HEK293 (cell line): ENCODE measurements at regions not wholly inside any gene's neighbourhood (a gene's known extent, or its start where the extent isn't known, plus 50 kb on each side); places are given as distances from the start of the nearest gene placed in this dataset.

Source experiments
- CTCF ChIA-PET: fragments of 350-600 bp; formaldehyde crosslinking; extraction: SDS; loops from one replicate; lab custom pipeline; 2021; ENCODE audit warnings: antibody characterized with exemption; lab: Yijun Ruan, JAX
- POLR2A ChIA-PET: fragments of 300-600 bp; formaldehyde crosslinking; extraction: SDS; loops from one replicate; lab custom pipeline; 2020; ENCODE audit warnings: antibody characterized with exemption, inconsistent platforms; lab: Yijun Ruan, JAX
- H3K27ac ChIP-seq: fragments of 200-500 bp; sonication (Bioruptor generic); 2 replicates; pipeline ENCODE4 v1.5.1; 2014; ENCODE audit warnings: low read depth, low read length, control low read depth, inconsistent platforms; ENCODE audit errors: extremely low read depth
- H3K36me3 ChIP-seq, 2 experiments: fragments of 200-500 bp in 1 of 2; sonication (Bioruptor generic) in 1 of 2; 1 replicate in 1 of 2; 2 replicates in 1 of 2; pipeline ENCODE4 v1.5.1; 2014 to 2017; ENCODE audit warnings: inconsistent platforms in 2 of 2, low read length in 2 of 2; ENCODE audit not compliant: control insufficient read depth in 2 of 2, insufficient read depth in 1 of 2
- H3K4me1 ChIP-seq: fragments of 200-500 bp; sonication (Bioruptor generic); 2 replicates; pipeline ENCODE4 v1.5.1; 2014; ENCODE audit warnings: mild to moderate bottlenecking, low read length, inconsistent platforms; ENCODE audit not compliant: control insufficient read depth, insufficient read depth
- H3K4me3 ChIP-seq: 2 replicates; pipeline ENCODE4 v1.5.1; 2011; ENCODE audit warnings: low read depth, mild to moderate bottlenecking, control low read depth, low read length, moderate library complexity
- H3K9me3 ChIP-seq: fragments of 200-500 bp; sonication (Bioruptor generic); 2 replicates; pipeline ENCODE4 v1.5.1; 2014; ENCODE audit warnings: low read depth, low read length, inconsistent platforms; ENCODE audit not compliant: control insufficient read depth, insufficient read depth
- BCL11B ChIP-seq: fragments of 450-650 bp; formaldehyde crosslinking; IDR thresholded peaks from 2 replicates; pipeline ENCODE4 v1.5.1; 2016; ENCODE audit warnings: low read depth, missing biosample characterization, missing genetic modification characterization
- CTCF ChIP-seq: fragments of 450-650 bp; formaldehyde crosslinking; IDR thresholded peaks from 2 replicates; pipeline ENCODE4 v1.5.1; 2016; ENCODE audit warnings: missing biosample characterization, missing genetic modification characterization
- ELK4 ChIP-seq: IDR thresholded peaks from 2 replicates; pipeline ENCODE4 v1.6.1; 2011; ENCODE audit warnings: mild to moderate bottlenecking, low read depth, low read length, borderline replicate concordance
- IKZF3 ChIP-seq: fragments of 450-650 bp; IDR thresholded peaks from 2 replicates; pipeline ENCODE4 v1.5.0; 2018; ENCODE audit warnings: missing biosample characterization, mild to moderate bottlenecking, missing genetic modification characterization, moderate library complexity
- PRDM4 ChIP-seq: fragments of 450-650 bp; formaldehyde crosslinking; IDR thresholded peaks from 2 replicates; pipeline ENCODE4 v1.5.1; 2017; ENCODE audit warnings: missing biosample characterization, missing genetic modification characterization
- TRIM28 ChIP-seq: IDR thresholded peaks from 2 replicates; pipeline ENCODE4 v1.6.1; 2011; ENCODE audit warnings: low read length, control low read depth, borderline replicate concordance
- ZBTB26 ChIP-seq: fragments of 450-650 bp; formaldehyde crosslinking; optimal IDR thresholded peaks from 2 replicates; pipeline ENCODE3; 2016; ENCODE audit warnings: missing biosample characterization, mild to moderate bottlenecking, missing genetic modification characterization
- ZBTB48 ChIP-seq: fragments of 450-650 bp; formaldehyde crosslinking; IDR thresholded peaks from 2 replicates; pipeline ENCODE4 v1.5.1; 2016; ENCODE audit warnings: missing biosample characterization, missing genetic modification characterization
- ZIC2 ChIP-seq: fragments of 450-650 bp; formaldehyde crosslinking; IDR thresholded peaks from 2 replicates; pipeline ENCODE4 v1.5.1; 2016; ENCODE audit warnings: missing biosample characterization, missing genetic modification characterization
- ZNF10 ChIP-seq: fragments of 450-650 bp; formaldehyde crosslinking; IDR thresholded peaks from 2 replicates; pipeline ENCODE4 v1.5.1; 2017; ENCODE audit warnings: missing biosample characterization, missing genetic modification characterization
- ZNF138 ChIP-seq: fragments of 450-650 bp; formaldehyde crosslinking; IDR thresholded peaks from 2 replicates; pipeline ENCODE4 v1.5.1; 2016; ENCODE audit warnings: missing biosample characterization, missing genetic modification characterization, borderline replicate concordance
- ZNF175 ChIP-seq: fragments of 450-650 bp; formaldehyde crosslinking; IDR thresholded peaks from 2 replicates; pipeline ENCODE4 v1.5.1; 2016; ENCODE audit warnings: missing biosample characterization, missing genetic modification characterization
- ZNF2 ChIP-seq: fragments of 450-650 bp; formaldehyde crosslinking; IDR thresholded peaks from 2 replicates; pipeline ENCODE4 v1.5.1; 2016; ENCODE audit warnings: missing biosample characterization, missing genetic modification characterization
- ZNF211 ChIP-seq: fragments of 450-650 bp; formaldehyde crosslinking; IDR thresholded peaks from 2 replicates; pipeline ENCODE4 v1.5.1; 2016; ENCODE audit warnings: low read depth, missing biosample characterization, missing genetic modification characterization
- ZNF223 ChIP-seq: fragments of 450-650 bp; formaldehyde crosslinking; IDR thresholded peaks from 2 replicates; pipeline ENCODE4 v1.5.1; 2016; ENCODE audit warnings: missing biosample characterization, missing genetic modification characterization
- ZNF433 ChIP-seq: fragments of 450-650 bp; formaldehyde crosslinking; IDR thresholded peaks from 2 replicates; pipeline ENCODE4 v1.5.1; 2016; ENCODE audit warnings: missing biosample characterization, missing genetic modification characterization, low read depth
- ZNF521 ChIP-seq: fragments of 450-650 bp; formaldehyde crosslinking; IDR thresholded peaks from 2 replicates; pipeline ENCODE4 v1.5.1; 2017; ENCODE audit warnings: missing biosample characterization, mild to moderate bottlenecking, missing genetic modification characterization
- ZNF580 ChIP-seq: fragments of 450-650 bp; formaldehyde crosslinking; IDR thresholded peaks from 2 replicates; pipeline ENCODE4 v1.5.1; 2016; ENCODE audit warnings: missing biosample characterization, missing genetic modification characterization
- ZNF621 ChIP-seq: fragments of 450-650 bp; formaldehyde crosslinking; IDR thresholded peaks from 2 replicates; pipeline ENCODE4 v1.5.1; 2017; ENCODE audit warnings: missing biosample characterization, missing genetic modification characterization
- ZSCAN16 ChIP-seq: fragments of 450-650 bp; formaldehyde crosslinking; IDR thresholded peaks from 2 replicates; pipeline ENCODE4 v1.5.1; 2016; ENCODE audit warnings: missing biosample characterization, missing genetic modification characterization
- ZXDB ChIP-seq: fragments of 450-650 bp; formaldehyde crosslinking; IDR thresholded peaks from 2 replicates; pipeline ENCODE4 v1.5.1; 2016; ENCODE audit warnings: missing biosample characterization, missing genetic modification characterization

- TF ChIP-seq BCL11B (tag by site-specific recombination): no peak
Measured at GRCh38 chr10:78902815-78903214, 166.0 kb upstream of the ZMIZ1 start (continued).

GRCh38 chr10:78903341-78903940 is 165.3 kb upstream of the ZMIZ1 start:
- no peaks in the 10 kb centered on the region for H3K4me1 ChIP-seq
- H3K9me3 ChIP-seq: no peaks in the 10 kb centered on the region
- TF ChIP-seq PRDM4: no peak
- no peak for TF ChIP-seq ZNF521 (tag by site-specific recombination)
- no peak for TF ChIP-seq ZNF10
- TF ChIP-seq ZNF175 (tag by site-specific recombination): no peak
- no peak for TF ChIP-seq ZSCAN16
- TF ChIP-seq ELK4: no peak
- TF ChIP-seq ZBTB48 (tag by site-specific recombination): no peak
- no peak for TF ChIP-seq ZIC2 (tag by site-specific recombination)
- TF ChIP-seq TRIM28: no peak
- TF ChIP-seq ZNF580 (tag by site-specific recombination): no peak
- TF ChIP-seq ZNF211 (tag by site-specific recombination): no peak
- TF ChIP-seq ZNF433 (tag by site-specific recombination): no peak
- TF ChIP-seq ZNF2 (tag by site-specific recombination): no peak
- TF ChIP-seq CTCF (tag by site-specific recombination): no peak
- TF ChIP-seq ZNF138 (tag by site-specific recombination): no peak
- TF ChIP-seq IKZF3: no peak
- CTCF ChIA-PET: no interaction called here
- H3K4me3 ChIP-seq: no peak overlapping the region
- POLR2A ChIA-PET: no interaction called here
- H3K36me3 ChIP-seq: no peaks in the 10 kb centered on the region
- no peak overlapping the region for H3K27ac ChIP-seq

- Histone ChIP-seq H3K9me3 (no peaks in the 10 kb centered on the region), H3K27ac (no peak overlapping the region), H3K4me3 (no peak overlapping the region), H3K36me3 (no peaks in the 10 kb centered on the region), H3K4me1 (no peaks in the 10 kb centered on the region)
- ChIA-PET CTCF (no interaction called here), POLR2A (no interaction called here)
- TF ChIP-seq ZNF223 (no peak), ZBTB26 (no peak), ZNF621 (no peak), ELK4 (no peak), ZXDB (tag by site-specific recombination) (no peak)
Measured at GRCh38 chr10:78904196-78904595, 164.6 kb upstream of the ZMIZ1 start.
